OCI-LY3 (cell line): ENCODE measurements at regions not wholly inside any gene's neighbourhood (a gene's known extent, or its start where the extent isn't known, plus 50 kb on each side); places are given as distances from the start of the nearest gene placed in this dataset.

ENCODE experiments used
- H2AFZ ChIP-seq: fragments of 200-600, 300-600 bp; shearing (Covaris generic); 2 replicates; pipeline ENCODE4 v1.6.0; 2014; ENCODE audit warnings: antibody characterized with exemption, low read depth, low read length
- H3K27ac ChIP-seq: fragments of 200-600, 300-600 bp; sonication (generic); 2 replicates; pipeline ENCODE4 v1.5.1; 2014; ENCODE audit warnings: mild to moderate bottlenecking, low read length, moderate library complexity, mixed read lengths
- H3K27me3 ChIP-seq: fragments of 200-600, 300-600 bp; sonication (generic); 2 replicates; pipeline ENCODE4 v1.6.1; 2014; ENCODE audit warnings: low read depth, low read length, mixed read lengths
- H3K36me3 ChIP-seq: fragments of 200-600, 300-600 bp; sonication (generic); replicated peaks from 2 replicates; pipeline ENCODE3; 2014; ENCODE audit warnings: low read depth, low read length, mixed read lengths
- H3K4me1 ChIP-seq: fragments of 300-600, 200-600 bp; sonication (generic); 2 replicates; pipeline ENCODE4 v1.6.1; 2014; ENCODE audit warnings: low read length, mixed read lengths
- H3K4me2 ChIP-seq: fragments of 200-600, 300-600 bp; sonication (generic); 2 replicates; pipeline ENCODE4 v1.6.1; 2014; ENCODE audit warnings: low read length, mixed read lengths
- H3K4me3 ChIP-seq: fragments of 300-600, 200-600 bp; sonication (generic); 2 replicates; pipeline ENCODE4 v1.5.1; 2014; ENCODE audit warnings: antibody characterized with exemption, mild to moderate bottlenecking, low read length, moderate library complexity
- H3K79me2 ChIP-seq: fragments of 300-600, 200-600 bp; shearing (Covaris generic); 2 replicates; pipeline ENCODE4 v1.6.1; 2014; ENCODE audit warnings: mild to moderate bottlenecking, low read length, mixed read lengths
- H3K9ac ChIP-seq: fragments of 300-600, 200-600 bp; shearing (Covaris generic); 2 replicates; pipeline ENCODE4 v1.6.0; 2014; ENCODE audit warnings: mild to moderate bottlenecking, low read length, moderate library complexity
- H3K9me3 ChIP-seq: fragments of 200-600, 300-600 bp; shearing (Covaris generic); 2 replicates; pipeline ENCODE4 v1.6.1; 2014; ENCODE audit warnings: low read length, mixed read lengths; ENCODE audit not compliant: insufficient read depth
- H4K20me1 ChIP-seq: fragments of 200-600, 300-600 bp; sonication (generic); 2 replicates; pipeline ENCODE4 v1.6.1; 2016; ENCODE audit warnings: low read length, mixed read lengths; ENCODE audit not compliant: insufficient read depth
- CTCF ChIP-seq: fragments of 200-600, 300-600 bp; sonication (generic); IDR thresholded peaks from 2 replicates; pipeline ENCODE4 v1.5.1; 2014; ENCODE audit warnings: antibody characterized with exemption, low read length, low read depth
- EZH2phosphoT487 ChIP-seq: fragments of 200-600 bp; shearing (Covaris generic); IDR thresholded peaks from 2 replicates; pipeline ENCODE4 v1.6.1; 2018; ENCODE audit warnings: antibody characterized with exemption, mixed run types, low read depth

- Histone ChIP-seq H3K9ac (no peak overlapping the region), H3K36me3 (no peaks in the 10 kb centered on the region), H3K9me3 (no peaks in the 10 kb centered on the region), H3K79me2 (no peaks in the 10 kb centered on the region), H3K4me1 (no peaks in the 10 kb centered on the region), H3K4me3 (no peak overlapping the region), H3K4me2 (no peak overlapping the region), H3K27me3 (no peaks in the 10 kb centered on the region; the same call in 1 of the 2 replicates), H4K20me1 (no peaks in the 10 kb centered on the region), H2AFZ (no peak overlapping the region), H3K27ac (no peak overlapping the region)
- TF ChIP-seq EZH2phosphoT487 (no peak), CTCF (no peak)
These were observed 367.5 kb downstream of the CCSER2 start for GRCh38 chr10:84695902-84696301.

DNA sequence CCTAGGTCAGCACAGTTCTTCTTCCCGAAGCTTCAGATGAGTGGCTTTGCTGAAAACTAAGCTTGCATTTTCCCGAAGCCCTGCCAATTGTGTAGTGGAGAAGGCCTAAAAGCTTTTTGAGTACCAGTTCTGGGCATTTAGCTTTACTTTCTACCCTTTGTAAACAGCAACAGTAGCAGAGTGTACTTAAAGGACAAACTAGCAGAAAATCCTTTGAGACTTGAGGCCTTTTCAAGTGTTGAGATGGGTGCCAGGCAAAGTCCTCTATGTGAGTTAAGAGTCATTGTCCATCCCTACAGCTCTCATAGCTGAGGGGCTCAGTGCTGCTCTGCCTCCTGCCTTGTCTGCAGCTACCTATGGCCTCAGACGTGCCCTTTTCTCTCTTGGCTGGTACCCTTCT lies 368.2 kb downstream of the CCSER2 start:
- no peaks in the 10 kb centered on the region for H3K79me2 ChIP-seq
- H3K36me3 ChIP-seq, result no peaks in the 10 kb centered on the region
- no peaks in the 10 kb centered on the region for H3K9me3 ChIP-seq
- no peak overlapping the region for H2AFZ ChIP-seq
- H4K20me1 ChIP-seq, result no peaks in the 10 kb centered on the region
- H3K4me3 ChIP-seq, result no peak overlapping the region
- H3K4me1 ChIP-seq, result no peaks in the 10 kb centered on the region
- H3K4me2 ChIP-seq, result no peak overlapping the region
- TF ChIP-seq EZH2phosphoT487 (no peak), CTCF (no peak)
- no peak overlapping the region for H3K27ac ChIP-seq
- no peak overlapping the region for H3K9ac ChIP-seq
- H3K27me3 ChIP-seq, result no peaks in the 10 kb centered on the region

DNA sequence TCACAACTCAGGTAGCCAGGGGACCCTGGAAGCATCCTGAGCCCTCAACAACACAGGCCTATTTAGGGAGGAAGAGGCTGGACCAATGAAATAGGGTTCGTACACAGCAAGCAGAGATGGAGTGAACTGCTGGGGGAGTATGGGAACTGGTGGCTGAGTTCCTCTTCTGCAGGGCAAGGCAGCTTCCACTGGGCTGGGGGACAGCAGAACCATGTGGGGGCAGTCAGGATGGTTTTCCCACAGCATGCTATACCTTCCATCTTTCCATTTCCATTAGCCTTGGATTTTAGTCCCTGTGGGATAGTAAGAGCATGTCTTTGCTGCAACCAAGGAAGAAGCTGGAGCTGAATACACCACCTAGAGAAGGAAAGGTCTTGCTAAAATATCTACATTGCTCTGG lies 370.6 kb downstream of the CCSER2 start:
- H3K27me3 ChIP-seq, result no peaks in the 10 kb centered on the region
- H3K36me3 ChIP-seq, result no peaks in the 10 kb centered on the region
- H3K9ac ChIP-seq, result no peak overlapping the region
- H4K20me1 ChIP-seq, result no peaks in the 10 kb centered on the region
- TF ChIP-seq EZH2phosphoT487, result no peak
- H3K4me2 ChIP-seq, result no peak overlapping the region
- no peaks in the 10 kb centered on the region for H3K4me1 ChIP-seq
- H3K4me3 ChIP-seq, result no peak overlapping the region
- H3K27ac ChIP-seq, result no peak overlapping the region
- no peak overlapping the region for H2AFZ ChIP-seq
- no peaks in the 10 kb centered on the region for H3K9me3 ChIP-seq
- H3K79me2 ChIP-seq, result no peaks in the 10 kb centered on the region

- no peak overlapping the region for H3K4me3 ChIP-seq
- no peak overlapping the region for H2AFZ ChIP-seq
- no peak overlapping the region for H3K27ac ChIP-seq
- no peak overlapping the region for H3K4me2 ChIP-seq
- no peaks in the 10 kb centered on the region for H3K4me1 ChIP-seq
- TF ChIP-seq CTCF (no peak), EZH2phosphoT487 (no peak)
- no peaks in the 10 kb centered on the region for H4K20me1 ChIP-seq
- H3K9ac ChIP-seq, result no peak overlapping the region
- H3K27me3 ChIP-seq, result no peaks in the 10 kb centered on the region
- no peaks in the 10 kb centered on the region for H3K79me2 ChIP-seq
- no peaks in the 10 kb centered on the region for H3K9me3 ChIP-seq
- H3K36me3 ChIP-seq, result no peaks in the 10 kb centered on the region
These were observed 372.4 kb downstream of the CCSER2 start for GRCh38 chr10:84700668-84701369.
